DND-41 (cell line): ENCODE measurements at regions not wholly inside any gene's neighbourhood (a gene's known extent, or its start where the extent isn't known, plus 50 kb on each side); places are given as distances from the start of the nearest gene placed in this dataset.

Source experiments
- EZH2 ChIP-seq: IDR thresholded peaks from 3 replicates; pipeline ENCODE4 v1.6.1; 2012; ENCODE audit warnings: borderline replicate concordance, low read depth, mild to moderate bottlenecking, moderate library complexity, low read length, inconsistent platforms; ENCODE audit not compliant: severe bottlenecking
- TF ChIP-seq, protein P1 (sequence below): IDR thresholded peaks from 2 replicates; pipeline ENCODE4 v1.5.1; 2012; ENCODE audit warnings: borderline replicate concordance, low read length, moderate library complexity, mild to moderate bottlenecking; ENCODE audit not compliant: poor library complexity, severe bottlenecking; ENCODE audit errors: extremely low read depth

DNA sequence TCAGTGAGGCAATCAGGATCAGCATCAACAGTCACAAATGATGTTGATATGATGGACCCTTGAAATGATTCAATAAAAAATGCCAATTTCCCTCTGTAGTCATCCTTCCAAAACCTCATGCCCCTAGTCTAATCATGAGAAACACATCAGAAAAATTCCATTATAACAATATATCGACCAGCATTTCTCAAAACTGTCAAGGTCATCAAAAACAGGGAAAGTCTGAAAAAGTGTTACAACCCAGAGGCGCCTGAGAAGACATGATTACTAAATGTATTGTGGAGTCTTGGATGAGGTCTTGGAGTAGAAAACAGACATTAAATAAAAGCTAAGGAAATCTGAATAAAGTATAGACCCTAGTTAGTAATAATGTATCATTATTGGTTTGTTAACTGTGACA is 133.8 kb downstream of the SLC35B3 start:
- TF ChIP-seq, protein P1, sequence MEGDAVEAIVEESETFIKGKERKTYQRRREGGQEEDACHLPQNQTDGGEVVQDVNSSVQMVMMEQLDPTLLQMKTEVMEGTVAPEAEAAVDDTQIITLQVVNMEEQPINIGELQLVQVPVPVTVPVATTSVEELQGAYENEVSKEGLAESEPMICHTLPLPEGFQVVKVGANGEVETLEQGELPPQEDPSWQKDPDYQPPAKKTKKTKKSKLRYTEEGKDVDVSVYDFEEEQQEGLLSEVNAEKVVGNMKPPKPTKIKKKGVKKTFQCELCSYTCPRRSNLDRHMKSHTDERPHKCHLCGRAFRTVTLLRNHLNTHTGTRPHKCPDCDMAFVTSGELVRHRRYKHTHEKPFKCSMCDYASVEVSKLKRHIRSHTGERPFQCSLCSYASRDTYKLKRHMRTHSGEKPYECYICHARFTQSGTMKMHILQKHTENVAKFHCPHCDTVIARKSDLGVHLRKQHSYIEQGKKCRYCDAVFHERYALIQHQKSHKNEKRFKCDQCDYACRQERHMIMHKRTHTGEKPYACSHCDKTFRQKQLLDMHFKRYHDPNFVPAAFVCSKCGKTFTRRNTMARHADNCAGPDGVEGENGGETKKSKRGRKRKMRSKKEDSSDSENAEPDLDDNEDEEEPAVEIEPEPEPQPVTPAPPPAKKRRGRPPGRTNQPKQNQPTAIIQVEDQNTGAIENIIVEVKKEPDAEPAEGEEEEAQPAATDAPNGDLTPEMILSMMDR: no peak
- no peak for TF ChIP-seq EZH2
